Activated CD4-positive, alpha-beta T cell treated with anti-CD3 and anti-CD28 coated beads, Interleukin-2, amount 10 ng/mL, durations not matched to agents 24 days and 14 days (primary cell): ENCODE measurements at regions not wholly inside any gene's neighbourhood (a gene's known extent, or its start where the extent isn't known, plus 50 kb on each side); places are given as distances from the start of the nearest gene placed in this dataset.

Experiments used
- DNase-seq: peaks from one replicate; pipeline ENCODE4 v3.0.0; 2022
- H3K27ac Mint-ChIP-seq: one replicate; pipeline ENCODE4 v1.8.0; 2022; ENCODE audit warnings: mild to moderate bottlenecking, mixed read lengths
- H3K27me3 Mint-ChIP-seq: one replicate; pipeline ENCODE4 v1.8.0; 2022; ENCODE audit warnings: mixed read lengths
- H3K36me3 Mint-ChIP-seq: one replicate; pipeline ENCODE4 v1.8.0; 2022; ENCODE audit warnings: low read depth, mild to moderate bottlenecking, mixed read lengths
- H3K4me1 Mint-ChIP-seq: one replicate; pipeline ENCODE4 v1.8.0; 2021; ENCODE audit warnings: mixed read lengths
- H3K4me3 Mint-ChIP-seq: one replicate; pipeline ENCODE4 v1.8.0; 2022; ENCODE audit warnings: mild to moderate bottlenecking, moderate library complexity, mixed read lengths
- H3K9me3 Mint-ChIP-seq: one replicate; pipeline ENCODE4 v1.8.0; 2021; ENCODE audit warnings: mixed read lengths
- intact Hi-C: fragments of 100-400 bp; cut with micrococcal nuclease; formaldehyde crosslinking; loops from one replicate; pipeline ENCODE4 v1.15.1; 2023

GRCh38 chr20:19924255-19924654, 92.9 kb upstream of the NAA20 start:
- H3K27me3 Mint-ChIP-seq: no peaks in the 10 kb centered on the region
- no peaks in the 10 kb centered on the region for H3K9me3 Mint-ChIP-seq
- no peak overlapping the region for H3K4me3 Mint-ChIP-seq
- intact Hi-C loops: no loop called here
- H3K36me3 Mint-ChIP-seq: no peaks in the 10 kb centered on the region
- H3K27ac Mint-ChIP-seq: no peak overlapping the region
- DNase-seq: no peak
- no peaks in the 10 kb centered on the region for H3K4me1 Mint-ChIP-seq

GRCh38 chr20:19926591-19926990, 90.6 kb upstream of the NAA20 start:
- Mint-ChIP-seq H3K4me3 (no peak overlapping the region), H3K4me1 (no peaks in the 10 kb centered on the region), H3K9me3 (no peaks in the 10 kb centered on the region), H3K27ac (no peak overlapping the region), H3K27me3 (no peaks in the 10 kb centered on the region), H3K36me3 (no peaks in the 10 kb centered on the region)
- intact Hi-C loops: no loop called here
- no peak for DNase-seq

GRCh38 chr20:19928328-19929011, 88.7 kb upstream of the NAA20 start:
- Mint-ChIP-seq H3K9me3 (no peaks in the 10 kb centered on the region), H3K4me3 (no peak overlapping the region), H3K27ac (no peak overlapping the region), H3K36me3 (no peaks in the 10 kb centered on the region), H3K4me1 (no peaks in the 10 kb centered on the region), H3K27me3 (peaks cover 8% of the 10 kb centered on the region)
- intact Hi-C loops: no loop called here
- DNase-seq: no peak

- intact Hi-C loops: no loop called here
- no peak for DNase-seq
- Mint-ChIP-seq H3K27ac (no peak overlapping the region), H3K9me3 (no peaks in the 10 kb centered on the region), H3K36me3 (no peaks in the 10 kb centered on the region), H3K4me3 (no peak overlapping the region), H3K4me1 (no peaks in the 10 kb centered on the region), H3K27me3 (peaks cover 8% of the 10 kb centered on the region)
Observed at GRCh38 chr20:19929012-19929360, 88.2 kb upstream of the NAA20 start.

GRCh38 chr20:19929481-19930145, 87.5 kb upstream of the NAA20 start:
- no peaks in the 10 kb centered on the region for H3K36me3 Mint-ChIP-seq
- DNase-seq: no peak
- H3K4me3 Mint-ChIP-seq: no peak overlapping the region
- no peaks in the 10 kb centered on the region for H3K9me3 Mint-ChIP-seq
- peaks cover 8% of the 10 kb centered on the region for H3K27me3 Mint-ChIP-seq
- intact Hi-C loops: no loop called here
- no peak overlapping the region for H3K27ac Mint-ChIP-seq
- H3K4me1 Mint-ChIP-seq: no peaks in the 10 kb centered on the region

- DNase-seq: no peak
- intact Hi-C loops: no loop called here
- no peak overlapping the region for H3K4me3 Mint-ChIP-seq
- H3K36me3 Mint-ChIP-seq: no peaks in the 10 kb centered on the region
- peaks cover 2% of the 10 kb centered on the region for H3K4me1 Mint-ChIP-seq
- no peaks in the 10 kb centered on the region for H3K9me3 Mint-ChIP-seq
- H3K27me3 Mint-ChIP-seq: peaks cover 15% of the 10 kb centered on the region
- no peak overlapping the region for H3K27ac Mint-ChIP-seq
Observed at GRCh38 chr20:19930426-19930825, 86.7 kb upstream of the NAA20 start.

- intact Hi-C loops: no loop called here
- H3K4me1 Mint-ChIP-seq: peaks cover 5% of the 10 kb centered on the region
- H3K36me3 Mint-ChIP-seq: no peaks in the 10 kb centered on the region
- no peak overlapping the region for H3K27ac Mint-ChIP-seq
- no peaks in the 10 kb centered on the region for H3K9me3 Mint-ChIP-seq
- H3K27me3 Mint-ChIP-seq: peaks cover 25% of the 10 kb centered on the region
- no peak overlapping the region for H3K4me3 Mint-ChIP-seq
- no peak for DNase-seq
Observed at GRCh38 chr20:19932170-19932667, 84.9 kb upstream of the NAA20 start.

- no peaks in the 10 kb centered on the region for H3K36me3 Mint-ChIP-seq
- H3K27ac Mint-ChIP-seq: no peak overlapping the region
- H3K9me3 Mint-ChIP-seq: no peaks in the 10 kb centered on the region
- intact Hi-C loops: no loop called here
- peaks cover 16% of the 10 kb centered on the region for H3K4me1 Mint-ChIP-seq
- no peak for DNase-seq
- no peak overlapping the region for H3K4me3 Mint-ChIP-seq
- H3K27me3 Mint-ChIP-seq: peaks cover 42% of the 10 kb centered on the region
Observed at GRCh38 chr20:19934792-19935491, 82.2 kb upstream of the NAA20 start.

- H3K27me3 Mint-ChIP-seq: peaks cover 46% of the 10 kb centered on the region
- intact Hi-C loops: no loop called here
- H3K27ac Mint-ChIP-seq: no peak overlapping the region
- H3K4me3 Mint-ChIP-seq: no peak overlapping the region
- DNase-seq: no peak
- no peaks in the 10 kb centered on the region for H3K9me3 Mint-ChIP-seq
- no peaks in the 10 kb centered on the region for H3K36me3 Mint-ChIP-seq
- peaks cover 16% of the 10 kb centered on the region for H3K4me1 Mint-ChIP-seq
Observed at GRCh38 chr20:19935842-19936241, 81.3 kb upstream of the NAA20 start.

- peak overlapping the region; percentile 30 for H3K4me3 Mint-ChIP-seq
- peaks cover 16% of the 10 kb centered on the region for H3K4me1 Mint-ChIP-seq
- H3K27ac Mint-ChIP-seq: no peak overlapping the region
- intact Hi-C loops: no loop called here
- peaks cover 47% of the 10 kb centered on the region for H3K27me3 Mint-ChIP-seq
- no peaks in the 10 kb centered on the region for H3K36me3 Mint-ChIP-seq
- no peak for DNase-seq
- no peaks in the 10 kb centered on the region for H3K9me3 Mint-ChIP-seq
Observed at GRCh38 chr20:19936466-19937200, 80.5 kb upstream of the NAA20 start.

GRCh38 chr20:19937218-19937617, 79.9 kb upstream of the NAA20 start:
- peak; percentile 64 for DNase-seq
- Mint-ChIP-seq H3K36me3 (no peaks in the 10 kb centered on the region), H3K27me3 (peaks cover 47% of the 10 kb centered on the region), H3K4me1 (peaks cover 16% of the 10 kb centered on the region), H3K27ac (no peak overlapping the region), H3K9me3 (no peaks in the 10 kb centered on the region), H3K4me3 (peak overlapping the region; percentile 30)
- intact Hi-C loops: no loop called here

- H3K27ac Mint-ChIP-seq: no peak overlapping the region
Observed at GRCh38 chr20:19937651-19938420, 79.3 kb upstream of the NAA20 start.

GRCh38 chr20:19938421-19939090, 78.6 kb upstream of the NAA20 start:
- Mint-ChIP-seq H3K9me3 (no peaks in the 10 kb centered on the region), H3K27ac (no peak overlapping the region), H3K4me3 (no peak overlapping the region), H3K36me3 (no peaks in the 10 kb centered on the region), H3K27me3 (peaks cover 41% of the 10 kb centered on the region), H3K4me1 (peaks cover 16% of the 10 kb centered on the region)
- intact Hi-C loops: no loop called here
- no peak for DNase-seq

More at GRCh38 chr20:19937651-19938420, 79.3 kb upstream of the NAA20 start:
- intact Hi-C loops: no loop called here
- Mint-ChIP-seq H3K27me3 (peaks cover 44% of the 10 kb centered on the region), H3K36me3 (no peaks in the 10 kb centered on the region), H3K4me3 (peak overlapping the region; percentile 28), H3K4me1 (peaks cover 16% of the 10 kb centered on the region), H3K9me3 (no peaks in the 10 kb centered on the region)
- peak; percentile 70 for DNase-seq
